ENCODE measurements at regions not wholly inside any gene's neighbourhood (a gene's known extent, or its start where the extent isn't known, plus 50 kb on each side); places are given as distances from the start of the nearest gene placed in this dataset.

GRCh38 chr18:67331857-67332256, 184.7 kb downstream of the DSEL start:
- no peaks in the 10 kb centered on the region for H3K79me1 ChIP-seq (ENCODE audit: low read depth, low read length)
- no peaks in the 10 kb centered on the region for H3K27me3 ChIP-seq (replicated peaks in 1 of 4; ENCODE audit: control insufficient read depth in 3 of 4, extremely low read depth in 1 of 4, insufficient read depth in 3 of 4, low read length in 3 of 4)
- no peak overlapping the region for H3K18ac ChIP-seq (ENCODE audit: extremely low read depth, low read length)
- no peak overlapping the region for H4K91ac ChIP-seq (replicated peaks; ENCODE audit: insufficient read length, low read length)
- H3K56ac ChIP-seq (replicated peaks; ENCODE audit: insufficient read length, low read depth, low read length) = no peak overlapping the region
- no peaks in the 10 kb centered on the region for H3K23me2 ChIP-seq (ENCODE audit: low read depth, low read length)
- H2BK5ac ChIP-seq (ENCODE audit: low read depth, low read length) = no peak overlapping the region
- no peak overlapping the region for H3K23ac ChIP-seq (ENCODE audit: insufficient read length)
- ChIA-PET CTCF (ENCODE audit: partially characterized antibody) (no interaction called here), POLR2A (ENCODE audit: partially characterized antibody) (no interaction called here)
- no peaks in the 10 kb centered on the region for H3K79me2 ChIP-seq (ENCODE audit: control insufficient read depth in 1 of 2, insufficient read depth in 2 of 2, low read length in 2 of 2)
- no peaks in the 10 kb centered on the region for H3K36me3 ChIP-seq (ENCODE audit: control insufficient read depth in 2 of 4, insufficient read depth in 4 of 4, low read length in 3 of 4)
- WGBS, 2 experiments (ENCODE audit: extremely low coverage in 1 of 2, insufficient coverage in 1 of 2, insufficient read length in 1 of 2, insufficient replicate concordance in 2 of 2, low coverage in 1 of 2, low lambda C conversion rate in 2 of 2, missing lambda C conversion rate in 1 of 2) = 4% methylated on average over 1 of the region's 1 CpG; no CpG with 5 or more reads in 1 of the 2 experiments
- H3K4ac ChIP-seq (replicated peaks; ENCODE audit: insufficient read length, low read depth, low read length) = no peak overlapping the region
- H3K27ac ChIP-seq (ENCODE audit: low read depth, low read length) = no peak overlapping the region
- H2BK15ac ChIP-seq (ENCODE audit: low read length) = no peak overlapping the region
- FAIRE-seq = no peak
- no peak overlapping the region for H2BK20ac ChIP-seq (ENCODE audit: low read length)
- H3K4me1 ChIP-seq (replicated peaks in 1 of 4; ENCODE audit: control insufficient read depth in 3 of 4, insufficient read depth in 4 of 4, low read length in 3 of 4) = no peaks in the 10 kb centered on the region
- H4K8ac ChIP-seq (ENCODE audit: extremely low read depth, insufficient read depth, low read length) = no peak overlapping the region
- H2BK120ac ChIP-seq (replicated peaks; ENCODE audit: low read depth, low read length) = no peak overlapping the region
- TF ChIP-seq SRF (IDR thresholded peaks at IDR 0.05; ENCODE audit: low read depth, low read length) = no peak
- no peak for TF ChIP-seq ZNF274 (IDR thresholded peaks at IDR 0.05; ENCODE audit: borderline replicate concordance, extremely low read depth, low read length)
- TF ChIP-seq USF2 (IDR thresholded peaks at IDR 0.05; ENCODE audit: low read length) = no peak
- TF ChIP-seq BRCA1 (IDR thresholded peaks at IDR 0.05; ENCODE audit: low read depth, low read length) = no peak
- TF ChIP-seq BCL11A (IDR thresholded peaks at IDR 0.05; ENCODE audit: low read depth in 2 of 2, low read length in 2 of 2) = no peak
- no peak for TF ChIP-seq JUND (IDR thresholded peaks at IDR 0.05; ENCODE audit: low read length)
- no peak for TF ChIP-seq HDAC2 (IDR thresholded peaks at IDR 0.05; ENCODE audit: borderline replicate concordance in 1 of 2, low read depth in 2 of 2, low read length in 2 of 2)
- TF ChIP-seq MAFK (IDR thresholded peaks at IDR 0.05; ENCODE audit: low read depth, low read length) = no peak
- TF ChIP-seq FOSL1 (IDR thresholded peaks at IDR 0.05; ENCODE audit: insufficient read depth, low read depth, low read length) = no peak
- TF ChIP-seq NANOG (IDR thresholded peaks at IDR 0.05; ENCODE audit: insufficient read depth, low read depth, low read length, poor library complexity, severe bottlenecking) = no peak
- H2BK12ac ChIP-seq (ENCODE audit: low read depth, low read length) = no peak overlapping the region
- no peaks in the 10 kb centered on the region for H4K20me1 ChIP-seq (replicated peaks in 1 of 2; ENCODE audit: control insufficient read depth in 1 of 2, insufficient read depth in 2 of 2, low read length in 2 of 2)
- H2AK5ac ChIP-seq (ENCODE audit: low read depth, low read length) = no peak overlapping the region
- DNase-seq (ENCODE audit: low read depth in 1 of 2, low spot score in 2 of 2) = no peak
- H4K5ac ChIP-seq (ENCODE audit: insufficient read length, low read depth, low read length) = no peak overlapping the region
- H3K4me2 ChIP-seq (ENCODE audit: insufficient read depth in 1 of 2, low read depth in 2 of 2, low read length in 2 of 2) = no peak overlapping the region
- no peak overlapping the region for H3K9ac ChIP-seq (replicated peaks in 1 of 4; ENCODE audit: extremely low read depth in 1 of 4, low read depth in 3 of 4, low read length in 3 of 4)
- H3K4me3 ChIP-seq (ENCODE audit: extremely low read depth in 1 of 4, insufficient read depth in 2 of 4, low read depth in 3 of 4, low read length in 4 of 4) = no peak overlapping the region
- no peak overlapping the region for H2AFZ ChIP-seq (ENCODE audit: low read length)
- H3K14ac ChIP-seq (ENCODE audit: insufficient read length) = no peak overlapping the region
- no peaks in the 10 kb centered on the region for H3K9me3 ChIP-seq (ENCODE audit: insufficient read depth in 2 of 2, low read depth in 1 of 2, low read length in 1 of 2)

Data from H1 (cell line).